GM23338 (cell line): ENCODE measurements at regions not wholly inside any gene's neighbourhood (a gene's known extent, or its start where the extent isn't known, plus 50 kb on each side); places are given as distances from the start of the nearest gene placed in this dataset.

Experiments used
- ATAC-seq: fragments of 200-7000 bp; cut with Tn5 transposase; 3 replicates; pipeline ENCODE4 v1.9.1; 2020
- DNase-seq: peaks from one replicate; pipeline ENCODE4 v3.0.0-alpha.2; 2015; ENCODE audit warnings: low spot score
- H2AFZ ChIP-seq: fragments of 200-600 bp; sonication (generic); 2 replicates; pipeline ENCODE4 v1.8.0; 2016; ENCODE audit warnings: antibody characterized with exemption, mild to moderate bottlenecking, moderate library complexity
- H3F3A ChIP-seq: fragments of 200-600 bp; sonication (generic); replicated peaks from 2 replicates; pipeline ENCODE4 v1.8.0; 2017; ENCODE audit warnings: antibody characterized with exemption, mixed run types, low read depth
- H3K27ac ChIP-seq: fragments of 200-600 bp; sonication (generic); 2 replicates; pipeline ENCODE4 v1.6.1; 2016; ENCODE audit warnings: low read depth
- H3K27me3 ChIP-seq: fragments of 200-600 bp; sonication (generic); 2 replicates; pipeline ENCODE4 v1.8.0; 2016; ENCODE audit warnings: mild to moderate bottlenecking, mixed run types, moderate library complexity; ENCODE audit not compliant: insufficient read depth
- H3K36me3 ChIP-seq: fragments of 200-600 bp; sonication (generic); 2 replicates; pipeline ENCODE4 v1.8.0; 2016; ENCODE audit warnings: mild to moderate bottlenecking; ENCODE audit not compliant: insufficient read depth
- H3K4me1 ChIP-seq: fragments of 200-600 bp; sonication (generic); 2 replicates; pipeline ENCODE4 v1.8.0; 2016; ENCODE audit warnings: mild to moderate bottlenecking, moderate library complexity; ENCODE audit not compliant: insufficient read depth
- H3K4me2 ChIP-seq: fragments of 200-600 bp; sonication (generic); 2 replicates; pipeline ENCODE4 v1.7.1; 2017; ENCODE audit warnings: mixed run types
- H3K4me3 ChIP-seq: fragments of 200-600 bp; sonication (generic); 2 replicates; pipeline ENCODE4 v1.6.1; 2016; ENCODE audit warnings: mixed run types
- H3K79me2 ChIP-seq: fragments of 200-600 bp; sonication (generic); replicated peaks from 2 replicates; pipeline ENCODE4 v1.8.0; 2017; ENCODE audit warnings: mild to moderate bottlenecking; ENCODE audit not compliant: insufficient read depth
- H3K9me2 ChIP-seq: fragments of 200-600 bp; sonication (generic); 2 replicates; pipeline ENCODE4 v1.8.0; 2017; ENCODE audit not compliant: insufficient read depth
- H4K20me1 ChIP-seq: fragments of 200-600 bp; sonication (generic); replicated peaks from 2 replicates; pipeline ENCODE4 v1.8.0; 2017; ENCODE audit warnings: mild to moderate bottlenecking; ENCODE audit not compliant: insufficient read depth
- H3K27ac Mint-ChIP-seq: 2 replicates; pipeline ENCODE4 v1.8.0; 2020; ENCODE audit warnings: inconsistent platforms, mild to moderate bottlenecking, moderate library complexity, mixed read lengths
- H3K27me3 Mint-ChIP-seq: 3 replicates; pipeline ENCODE4 v1.8.0; 2022; ENCODE audit warnings: low read depth, mild to moderate bottlenecking, moderate library complexity, mixed read lengths, inconsistent platforms; ENCODE audit not compliant: insufficient read depth, poor library complexity
- H3K36me3 Mint-ChIP-seq: 3 replicates; pipeline ENCODE4 v1.8.0; 2021; ENCODE audit warnings: low read depth, mild to moderate bottlenecking, inconsistent platforms, moderate library complexity, mixed read lengths
- H3K4me1 Mint-ChIP-seq: 3 replicates; pipeline ENCODE4 v1.8.0; 2020; ENCODE audit warnings: mild to moderate bottlenecking, inconsistent platforms, mixed read lengths
- H3K4me3 Mint-ChIP-seq: 3 replicates; pipeline ENCODE4 v1.8.0; 2021; ENCODE audit warnings: moderate library complexity, mild to moderate bottlenecking, inconsistent platforms, mixed read lengths
- H3K9me3 Mint-ChIP-seq: 3 replicates; pipeline ENCODE4 v1.8.0; 2020; ENCODE audit warnings: moderate library complexity, mild to moderate bottlenecking, inconsistent platforms, mixed read lengths
- CREB1 ChIP-seq: fragments of 250-450 bp; sonication (Bioruptor Pico); IDR thresholded peaks from 2 replicates; pipeline ENCODE4 v1.5.0; 2020; ENCODE audit warnings: low read depth, mild to moderate bottlenecking, moderate library complexity
- ETS1 ChIP-seq: IDR thresholded peaks from 2 replicates; pipeline ENCODE4 v1.6.1; 2016; ENCODE audit warnings: antibody characterized with exemption
- EZH2 ChIP-seq: fragments of 200-600 bp; sonication (generic); IDR thresholded peaks from one replicate; pipeline ENCODE4 v1.8.0; 2017; ENCODE audit warnings: antibody characterized with exemption, mild to moderate bottlenecking, low read depth; ENCODE audit not compliant: unreplicated experiment
- JUNB ChIP-seq: IDR thresholded peaks from one replicate; pipeline ENCODE4 v1.6.1; 2016; ENCODE audit warnings: antibody characterized with exemption; ENCODE audit not compliant: unreplicated experiment
- NANOG ChIP-seq: IDR thresholded peaks from 2 replicates; pipeline ENCODE4 v1.6.1; 2016; ENCODE audit warnings: antibody characterized with exemption, borderline replicate concordance
- POLR2AphosphoS5 ChIP-seq: IDR thresholded peaks from 2 replicates; pipeline ENCODE4 v1.6.1; 2016; ENCODE audit warnings: antibody characterized with exemption, low read depth
- ZNF114 ChIP-seq: fragments of 250-450 bp; sonication (Bioruptor Pico); IDR thresholded peaks from 2 replicates; pipeline ENCODE4 v1.5.0; 2020; ENCODE audit warnings: mild to moderate bottlenecking, moderate library complexity
- ZNF462 ChIP-seq: fragments of 250-450 bp; sonication (Bioruptor Pico); IDR thresholded peaks from 2 replicates; pipeline ENCODE4 v1.5.0; 2020; ENCODE audit warnings: mild to moderate bottlenecking, moderate library complexity

GRCh38 chr1:232688398-232688797 lies 58.5 kb upstream of the SIPA1L2 start (continued):
- no peak for TF ChIP-seq ZNF462 (CRISPR knock-in tag)
- no peak for TF ChIP-seq JUNB
- no peak for TF ChIP-seq EZH2

GRCh38 chr1:232689711-232690110 lies 59.8 kb upstream of the SIPA1L2 start:
- Histone ChIP-seq H3K27me3 (no peaks in the 10 kb centered on the region), H2AFZ (no peak overlapping the region), H3K9me2 (0 out of 2 replicates have a peak, but pooled peaks cover 4% of the 10 kb centered on the region), H4K20me1 (no peaks in the 10 kb centered on the region), H3K36me3 (no peaks in the 10 kb centered on the region), H3K4me1 (no peaks in the 10 kb centered on the region), H3K79me2 (no peaks in the 10 kb centered on the region), H3F3A (no peaks in the 10 kb centered on the region), H3K4me2 (no peak overlapping the region), H3K27ac (no peak overlapping the region), H3K4me3 (no peak overlapping the region)
- Mint-ChIP-seq H3K4me1 (no peaks in the 10 kb centered on the region), H3K27me3 (peaks cover 4% of the 10 kb centered on the region), H3K27ac (no peak overlapping the region), H3K36me3 (no peaks in the 10 kb centered on the region), H3K4me3 (no peak overlapping the region), H3K9me3 (no peaks in the 10 kb centered on the region)
- DNase-seq (no peak), ATAC-seq (no peak)
- TF ChIP-seq CREB1: no peak
- no peak for TF ChIP-seq ETS1
- TF ChIP-seq JUNB: no peak
- no peak for TF ChIP-seq ZNF114
- TF ChIP-seq POLR2AphosphoS5: no peak
- no peak for TF ChIP-seq NANOG
